Esophagus squamous epithelium (tissue), 4 donors: ENCODE measurements at regions not wholly inside any gene's neighbourhood (a gene's known extent, or its start where the extent isn't known, plus 50 kb on each side); places are given as distances from the start of the nearest gene placed in this dataset.

Experiments
- POLR2A ChIP-seq, 4 donors: fragments of 450-650 bp; IDR thresholded peaks; one replicate each; pipeline ENCODE4 v1.6.1; 2017; ENCODE audit warnings: antibody characterized with exemption in 4 of 4, mild to moderate bottlenecking in 4 of 4, moderate library complexity in 3 of 4
- TF ChIP-seq, protein P1 (sequence below), 6 experiments: fragments of 450-650 bp in 4 of 6; fragments of 200-600 bp in 2 of 6; sonication (generic) in 2 of 6; IDR thresholded peaks; one replicate each; pipeline ENCODE4 v1.5.1; 2016 to 2019; ENCODE audit warnings: antibody characterized with exemption in 6 of 6, mild to moderate bottlenecking in 4 of 6, moderate library complexity in 4 of 6

DNA sequence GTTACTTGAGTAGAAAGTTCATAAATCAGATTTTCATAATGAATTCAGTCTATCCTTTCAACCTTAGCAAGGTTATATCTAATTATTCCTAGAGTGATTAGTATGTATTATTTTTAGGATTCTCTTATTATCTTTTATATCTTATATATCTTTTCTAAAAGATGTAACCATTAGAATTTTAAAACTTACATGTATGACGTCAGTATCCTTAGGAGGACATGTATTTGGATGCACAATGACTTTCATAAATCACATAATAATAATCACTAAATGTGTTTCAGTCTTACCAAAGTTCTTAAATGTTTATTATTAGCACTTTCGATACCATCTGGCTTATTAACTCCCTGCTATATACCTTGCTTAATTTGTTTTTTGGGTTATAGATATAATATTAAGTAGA, 1400.5 kb upstream of the IGFBP7 start:
- TF ChIP-seq, protein P1, sequence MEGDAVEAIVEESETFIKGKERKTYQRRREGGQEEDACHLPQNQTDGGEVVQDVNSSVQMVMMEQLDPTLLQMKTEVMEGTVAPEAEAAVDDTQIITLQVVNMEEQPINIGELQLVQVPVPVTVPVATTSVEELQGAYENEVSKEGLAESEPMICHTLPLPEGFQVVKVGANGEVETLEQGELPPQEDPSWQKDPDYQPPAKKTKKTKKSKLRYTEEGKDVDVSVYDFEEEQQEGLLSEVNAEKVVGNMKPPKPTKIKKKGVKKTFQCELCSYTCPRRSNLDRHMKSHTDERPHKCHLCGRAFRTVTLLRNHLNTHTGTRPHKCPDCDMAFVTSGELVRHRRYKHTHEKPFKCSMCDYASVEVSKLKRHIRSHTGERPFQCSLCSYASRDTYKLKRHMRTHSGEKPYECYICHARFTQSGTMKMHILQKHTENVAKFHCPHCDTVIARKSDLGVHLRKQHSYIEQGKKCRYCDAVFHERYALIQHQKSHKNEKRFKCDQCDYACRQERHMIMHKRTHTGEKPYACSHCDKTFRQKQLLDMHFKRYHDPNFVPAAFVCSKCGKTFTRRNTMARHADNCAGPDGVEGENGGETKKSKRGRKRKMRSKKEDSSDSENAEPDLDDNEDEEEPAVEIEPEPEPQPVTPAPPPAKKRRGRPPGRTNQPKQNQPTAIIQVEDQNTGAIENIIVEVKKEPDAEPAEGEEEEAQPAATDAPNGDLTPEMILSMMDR (IDR thresholded peaks at IDR 0.05), result no peak
- no peak for TF ChIP-seq POLR2A (IDR thresholded peaks at IDR 0.05)
